HG03442 (cell line): ENCODE measurements at regions not wholly inside any gene's neighbourhood (a gene's known extent, or its start where the extent isn't known, plus 50 kb on each side); places are given as distances from the start of the nearest gene placed in this dataset.

Source experiments
- ATAC-seq: cut with Tn5 transposase; IDR thresholded peaks from one replicate; pipeline ENCODE4 v1.9.1; 2021; ENCODE audit warnings: mild to moderate bottlenecking, moderate library complexity; ENCODE audit not compliant: unreplicated experiment

DNA sequence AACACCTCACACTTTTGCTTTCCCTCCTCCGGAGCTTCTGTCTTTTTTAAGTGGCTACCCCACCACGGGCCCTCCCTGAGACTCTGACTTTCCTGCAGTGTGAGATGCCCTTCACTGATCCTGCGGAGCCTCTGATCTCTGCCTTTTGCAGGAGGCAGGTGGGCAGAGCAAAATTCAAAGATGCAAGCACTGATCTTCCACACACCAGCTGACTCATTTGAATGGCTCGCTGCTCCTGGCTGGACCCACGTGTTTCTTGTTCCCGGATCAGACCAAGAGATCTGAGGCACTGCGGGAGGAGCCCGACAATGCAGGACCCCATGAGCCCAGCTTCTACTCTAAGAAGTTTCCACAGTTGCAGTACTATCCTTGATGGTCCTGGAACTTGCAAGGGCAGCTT, 1607.9 kb upstream of the TENM3 start:
- ATAC-seq = no peak

DNA sequence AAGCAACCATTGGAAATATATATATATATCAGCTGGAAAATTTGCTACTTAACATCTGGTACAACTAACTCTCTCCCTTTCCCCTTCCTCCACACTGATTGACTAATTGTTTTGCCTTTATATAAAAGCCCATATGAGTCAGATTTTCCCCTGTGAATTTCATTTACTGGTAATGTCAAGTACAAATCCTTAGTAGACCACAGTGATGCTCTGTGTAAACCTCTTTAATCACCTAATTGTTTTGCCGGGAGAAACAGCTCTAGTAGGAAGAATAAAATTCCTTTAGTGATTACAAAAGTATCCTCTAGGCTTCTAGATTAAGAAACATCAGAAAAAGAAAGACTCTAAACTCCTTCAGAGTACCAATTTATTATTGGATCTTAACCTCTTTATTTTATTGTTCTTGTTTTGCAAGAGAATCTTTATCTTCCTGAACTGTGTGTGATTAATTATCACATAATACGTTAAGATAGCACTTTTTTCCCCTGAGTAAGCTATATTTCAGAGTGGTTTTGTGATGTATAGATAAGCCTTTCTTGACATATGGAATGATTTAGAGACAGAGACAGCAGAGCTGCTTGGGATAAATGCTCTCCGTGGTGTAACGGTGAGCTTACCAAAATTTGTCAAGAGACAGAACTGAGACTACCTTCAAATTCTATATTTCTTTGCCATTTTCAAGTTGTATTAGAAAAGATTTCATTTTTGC, 1606.4 kb upstream of the TENM3 start:
- no peak for ATAC-seq

DNA sequence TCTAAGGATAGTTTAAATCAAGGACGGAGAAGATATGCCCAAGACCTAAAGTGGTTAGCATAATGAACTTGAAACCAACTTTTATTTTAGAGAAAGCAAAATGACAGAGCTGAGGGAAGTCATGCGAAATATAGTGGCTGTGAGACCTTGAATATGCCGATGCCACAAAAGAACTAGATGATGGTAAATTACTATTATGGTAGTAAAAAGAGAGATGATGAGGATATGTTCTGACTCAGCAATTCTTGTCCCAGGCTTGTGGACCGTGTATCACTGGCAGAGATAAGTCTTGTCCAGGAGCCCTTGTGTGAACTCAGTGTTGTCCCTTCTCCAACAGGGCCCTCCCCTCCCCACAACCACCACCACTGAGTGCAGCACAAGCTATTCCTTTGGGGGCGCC, 1605.6 kb upstream of the TENM3 start:
- no peak for ATAC-seq

DNA sequence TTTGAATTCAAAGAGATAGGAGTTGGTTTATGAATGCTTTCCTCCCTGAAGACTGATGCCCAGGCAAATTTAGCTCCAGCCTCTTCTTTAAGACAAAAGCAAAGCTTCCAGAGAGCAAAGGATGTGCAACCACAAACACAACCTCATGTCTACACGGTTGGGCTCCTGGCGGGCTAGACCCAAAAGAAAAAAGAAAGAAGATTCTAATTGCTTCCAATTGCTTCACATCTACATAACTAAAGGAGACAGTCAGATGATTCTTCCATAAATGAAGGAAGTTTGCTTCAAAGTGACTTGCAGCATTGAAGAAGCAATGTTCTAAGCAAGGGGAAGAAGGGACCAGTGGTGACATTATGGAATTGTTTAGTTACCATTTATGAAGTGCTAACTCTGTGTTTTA, 1603.0 kb upstream of the TENM3 start:
- no peak for ATAC-seq

DNA sequence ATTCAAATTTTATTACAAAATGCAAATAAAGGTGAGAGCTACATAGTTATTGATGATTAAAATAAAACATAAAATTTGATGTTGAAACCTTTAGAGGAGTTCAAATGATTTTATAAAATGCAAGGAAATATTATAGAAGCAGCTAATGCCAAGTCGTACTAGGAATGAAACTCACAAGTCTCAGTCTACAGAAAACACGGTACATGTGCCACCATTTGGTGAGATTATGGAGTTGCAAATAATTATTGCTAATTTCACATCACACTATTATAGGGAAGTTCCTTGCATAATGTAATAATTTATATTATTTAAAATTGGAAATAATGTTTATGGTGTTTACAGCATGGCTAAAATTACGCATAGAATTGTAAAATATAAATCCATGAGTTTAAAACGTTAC, 1601.7 kb upstream of the TENM3 start:
- ATAC-seq = no peak

DNA sequence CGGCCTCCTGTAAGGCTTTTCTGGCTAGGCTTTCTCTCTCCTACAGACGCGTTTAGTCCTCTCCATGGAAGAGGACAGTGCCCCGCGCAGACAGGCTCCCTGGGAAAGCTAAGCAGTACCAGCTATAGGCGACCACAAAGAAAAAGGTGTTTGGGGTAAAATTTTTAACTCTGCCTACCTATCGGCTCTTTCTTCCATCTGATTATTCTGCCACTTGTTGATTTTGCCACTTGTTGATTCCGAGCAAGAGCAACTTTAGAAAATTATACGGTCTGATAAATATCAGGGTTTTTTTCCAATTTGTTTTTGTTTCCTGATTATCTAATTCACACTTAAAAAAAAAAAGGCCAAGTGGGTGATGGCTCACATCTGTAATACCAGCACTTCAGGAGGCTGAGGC, 1600.5 kb upstream of the TENM3 start:
- ATAC-seq = no peak

DNA sequence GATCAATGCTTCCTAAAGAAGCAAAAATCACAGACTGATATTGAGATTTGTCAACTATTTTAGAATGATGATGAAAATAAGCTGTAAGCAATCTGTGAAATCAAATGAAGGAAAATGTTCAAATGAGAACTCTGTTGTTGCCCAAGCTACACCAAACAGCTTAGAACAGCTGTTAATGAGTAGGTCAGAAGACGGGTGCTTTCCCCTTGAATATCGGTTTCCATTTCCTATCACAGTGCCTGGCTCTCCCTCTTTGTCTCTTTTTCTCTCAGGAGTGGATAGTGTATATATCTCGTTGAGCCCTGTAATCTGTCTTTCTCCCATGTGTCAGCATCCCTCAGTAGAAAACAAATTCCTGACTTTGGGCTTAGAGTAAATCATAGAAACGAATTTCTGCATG, 1592.9 kb upstream of the TENM3 start:
- no peak for ATAC-seq

DNA sequence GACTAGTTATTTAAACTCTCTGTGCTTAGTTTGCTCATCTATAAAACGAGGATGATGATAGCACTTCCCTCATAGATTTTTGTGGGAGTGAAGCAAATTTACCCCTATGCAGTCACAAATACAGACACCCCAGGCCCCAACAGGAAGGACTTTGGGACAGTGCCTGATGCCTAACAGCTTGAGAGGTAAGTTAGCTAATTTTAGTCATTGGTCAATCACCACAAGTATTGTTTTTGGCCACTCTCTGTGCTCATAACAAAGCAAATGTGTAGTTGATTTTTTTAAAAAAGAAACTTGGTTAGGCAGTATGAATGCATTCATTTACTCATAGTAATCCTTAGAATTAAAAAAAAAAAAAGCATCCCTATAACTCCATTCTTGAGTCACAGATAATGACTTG, 1590.7 kb upstream of the TENM3 start:
- no peak for ATAC-seq

DNA sequence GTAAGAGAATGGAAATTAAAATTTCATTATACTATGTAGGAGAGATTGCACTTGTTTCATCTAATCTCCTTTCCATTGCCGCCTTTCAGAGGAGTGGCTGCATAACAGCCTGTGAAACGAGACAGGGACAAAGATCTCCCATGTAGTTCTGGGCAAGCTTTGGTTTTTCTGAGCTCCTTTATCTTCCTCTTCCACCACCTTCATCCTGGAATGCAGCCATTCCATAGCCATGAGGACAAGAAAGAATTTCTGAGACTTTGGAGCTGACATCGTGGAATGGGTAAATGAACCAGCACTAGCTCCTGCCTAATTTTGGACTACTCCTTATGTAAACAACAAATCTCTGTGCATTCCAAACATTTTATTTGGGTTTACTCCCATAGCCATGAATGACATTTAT, 1587.3 kb upstream of the TENM3 start:
- no peak for ATAC-seq

DNA sequence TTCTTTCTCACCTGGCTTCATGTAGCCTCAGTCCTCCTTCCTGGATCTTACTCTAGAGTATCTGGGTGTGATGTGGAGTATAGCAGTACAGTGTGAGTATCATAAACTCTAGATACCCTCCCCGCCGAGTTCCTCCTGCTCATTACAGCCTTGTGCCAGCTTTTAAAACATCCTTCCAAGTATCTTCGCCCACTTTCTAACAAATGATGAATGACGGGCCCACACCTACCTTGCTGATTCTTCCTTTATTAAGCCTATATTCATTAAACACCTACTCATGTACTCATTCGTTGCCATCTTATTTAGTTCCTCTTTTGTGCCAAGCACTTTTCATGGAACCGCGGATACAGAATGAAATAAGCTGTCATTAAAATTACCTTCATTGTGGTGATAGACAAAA, 1585.3 kb upstream of the TENM3 start:
- no peak for ATAC-seq

DNA sequence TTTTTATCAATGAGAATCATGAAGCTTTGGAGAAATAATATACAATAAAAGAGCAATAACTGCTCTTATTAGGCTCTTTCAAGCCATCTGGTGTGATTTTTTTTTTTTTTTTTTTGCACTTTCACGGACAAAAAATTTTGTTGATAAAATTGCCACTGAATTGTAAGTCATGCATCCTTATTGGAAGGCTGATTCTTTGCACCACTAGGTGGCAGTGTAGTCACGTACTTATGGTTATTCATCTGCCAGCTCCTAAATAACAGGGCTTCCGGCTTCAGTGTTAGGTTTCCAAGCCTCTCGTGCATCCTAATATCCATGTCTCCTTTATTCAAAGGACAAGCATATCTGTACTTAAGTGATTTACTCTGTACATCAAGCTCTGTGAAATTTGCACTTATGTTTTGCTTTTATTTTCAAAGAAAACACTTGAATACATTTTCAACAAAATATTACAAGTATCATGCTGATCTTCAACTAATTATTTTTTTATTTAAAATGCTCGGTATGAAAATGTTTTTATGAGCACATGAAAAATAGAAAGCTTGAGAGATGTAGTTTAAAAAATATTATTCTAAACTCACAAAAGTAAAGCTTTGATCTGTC, 1578.3 kb upstream of the TENM3 start:
- ATAC-seq = peak; percentile 86

DNA sequence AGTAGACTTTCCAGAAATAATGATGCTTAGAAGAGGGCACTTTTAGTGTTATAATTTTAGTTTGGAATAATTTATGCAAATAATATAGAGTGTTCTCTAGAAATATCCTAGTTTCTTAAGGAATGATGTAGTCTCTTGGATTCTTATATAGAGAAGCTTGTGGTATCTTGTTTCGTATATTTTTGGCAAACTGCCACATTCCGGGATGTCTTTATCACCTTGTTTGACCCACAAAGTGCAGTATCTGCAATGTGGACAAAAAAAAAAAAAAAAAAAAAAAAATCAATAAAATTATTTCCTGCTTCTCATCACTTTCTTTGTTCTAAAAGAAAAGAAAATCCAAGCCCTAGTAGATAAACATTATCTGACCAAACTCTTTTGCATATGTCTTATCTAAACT, 1577.7 kb upstream of the TENM3 start:
- ATAC-seq = no peak

DNA sequence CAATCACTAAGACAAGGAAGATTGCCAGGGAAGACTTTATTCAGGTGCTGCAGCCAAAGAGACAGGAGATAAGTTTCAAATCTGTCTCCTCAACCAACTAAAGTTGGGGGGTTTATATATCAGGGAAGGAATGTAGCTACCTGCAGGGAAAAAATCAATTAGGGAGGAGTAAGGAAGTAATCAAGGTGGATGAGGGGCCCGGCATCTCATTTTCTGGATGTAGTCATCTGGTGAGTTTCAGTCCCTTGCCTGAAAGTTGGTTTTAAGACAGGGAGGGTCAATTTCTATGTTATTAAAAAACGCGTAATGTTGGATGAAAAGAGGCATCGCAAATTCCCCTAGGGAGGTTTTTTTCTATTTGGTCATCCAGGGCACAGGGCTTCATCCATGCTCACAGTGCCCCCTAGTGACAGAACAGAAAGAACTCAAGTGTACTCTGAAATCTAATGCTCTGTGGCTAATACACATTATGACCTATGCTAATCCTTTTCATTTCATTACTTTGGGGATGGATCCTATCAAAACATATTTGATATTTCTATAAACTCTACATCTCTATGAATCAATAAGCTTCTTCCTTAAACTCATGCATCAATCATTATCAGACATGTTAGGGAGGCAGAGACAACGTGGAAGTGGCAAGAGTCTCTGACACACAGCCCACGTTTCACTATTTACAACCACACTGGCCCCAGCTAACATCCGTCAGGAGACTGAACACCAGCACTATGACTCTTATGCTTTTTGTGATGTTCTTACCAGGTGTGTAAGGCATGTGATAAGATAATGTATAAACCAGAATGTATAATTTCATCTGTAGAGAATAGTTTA, 1577.0 kb upstream of the TENM3 start:
- ATAC-seq = peak; percentile 77

DNA sequence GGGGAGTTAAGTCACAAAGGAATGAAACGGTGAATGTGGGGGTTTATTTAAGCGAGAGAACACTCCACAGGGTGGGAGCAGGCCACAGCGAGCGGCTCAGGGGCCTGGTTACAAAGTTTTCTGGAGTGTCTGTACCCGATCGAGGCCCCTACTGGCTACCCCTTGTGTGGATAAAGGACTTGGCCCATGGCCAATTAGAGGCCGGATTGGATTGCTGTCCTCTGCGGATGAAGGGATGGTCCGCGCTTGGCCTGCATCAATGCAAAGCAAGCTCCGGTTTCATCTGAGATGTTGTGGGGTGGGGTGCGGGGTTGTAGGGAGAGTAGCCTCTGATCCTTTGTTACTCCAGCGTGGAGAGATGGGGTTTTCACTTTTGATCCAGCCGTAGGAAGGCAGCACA, 1574.5 kb upstream of the TENM3 start:
- no peak for ATAC-seq

DNA sequence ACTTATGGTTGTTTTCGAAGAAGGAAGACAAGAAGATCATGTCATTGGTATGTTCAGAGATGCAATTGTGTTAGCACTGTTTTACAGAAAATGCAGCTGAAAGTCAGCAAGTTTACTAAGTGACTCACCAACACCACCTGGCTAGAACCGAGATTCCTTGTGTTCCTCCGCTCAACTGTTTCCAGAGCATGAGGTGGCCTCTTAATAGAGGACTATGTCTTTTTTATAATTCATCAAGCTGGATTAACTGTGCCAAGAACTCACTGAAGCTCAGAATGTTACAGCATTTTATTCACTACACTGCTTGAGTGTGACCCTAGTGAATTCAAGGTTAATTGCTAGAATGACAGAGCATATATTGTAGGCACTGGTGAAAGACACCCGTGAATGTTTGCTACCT, 1573.5 kb upstream of the TENM3 start:
- ATAC-seq = no peak

DNA sequence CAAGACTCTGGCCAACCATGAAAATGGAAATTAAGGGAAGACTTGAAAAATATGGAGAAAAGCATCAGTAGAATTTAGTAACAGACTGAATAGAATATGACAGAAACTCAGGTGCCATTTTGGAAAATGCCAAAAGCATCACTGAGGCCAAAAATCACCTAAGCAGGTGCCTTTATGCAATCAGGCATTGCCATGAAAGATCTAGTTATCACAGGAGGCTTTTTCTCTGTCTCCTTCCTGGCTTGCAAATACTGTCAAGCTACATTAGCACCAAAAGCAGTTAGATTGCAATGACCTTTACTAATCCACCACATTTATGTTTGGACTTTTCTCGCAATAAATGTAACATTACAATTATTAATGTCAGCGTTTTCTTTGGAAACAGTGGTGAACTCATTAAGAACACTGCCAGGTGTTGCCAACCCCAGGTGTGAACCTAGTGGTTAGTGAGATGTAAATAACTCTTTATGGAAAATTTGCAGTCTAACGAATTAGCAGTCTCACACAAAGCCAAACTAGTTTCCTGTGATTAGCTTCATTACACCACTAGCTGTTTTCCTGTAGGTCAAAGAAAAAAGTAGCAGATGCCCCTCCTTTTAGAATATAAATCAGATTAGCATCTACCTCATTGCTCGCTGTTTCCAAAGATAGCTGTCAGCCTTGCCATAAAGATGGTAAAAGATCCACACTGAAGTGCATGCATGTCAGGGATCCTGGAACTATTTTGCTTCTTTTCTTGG, 1568.4 kb upstream of the TENM3 start:
- no peak for ATAC-seq

DNA sequence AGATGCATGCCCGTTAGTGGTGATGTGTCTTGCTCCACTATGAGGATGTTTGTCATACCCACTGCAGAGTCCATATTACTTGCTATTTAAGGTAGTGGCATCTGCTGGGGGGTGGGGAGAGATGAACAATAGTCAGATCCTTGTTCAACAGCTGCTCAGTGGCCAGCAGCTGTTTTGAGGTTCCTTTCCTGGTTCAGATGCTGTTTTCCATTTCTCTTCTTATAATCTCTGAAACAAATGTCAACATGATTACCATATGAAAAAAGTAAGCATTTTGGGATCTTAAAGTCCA, 1567.9 kb upstream of the TENM3 start:
- ATAC-seq = no peak

DNA sequence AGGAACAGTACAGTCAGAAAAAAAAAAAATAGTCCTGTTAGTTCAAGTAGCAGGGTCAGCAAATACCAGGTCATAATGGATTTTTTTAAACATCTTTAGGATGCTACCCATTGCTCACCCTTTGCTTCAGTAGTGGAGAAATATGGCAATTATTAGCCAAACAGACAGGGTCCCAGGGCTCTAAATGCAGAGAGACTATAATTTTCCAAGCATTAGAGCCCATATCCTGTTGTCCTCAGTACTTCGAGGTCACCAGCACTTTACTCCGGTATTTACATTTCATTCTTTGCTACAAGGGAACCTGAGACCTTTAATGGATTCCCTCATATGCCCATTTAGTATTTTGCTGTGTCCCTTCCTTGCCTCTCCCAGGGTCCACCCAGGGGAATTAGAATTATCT, 1562.9 kb upstream of the TENM3 start:
- no peak for ATAC-seq

DNA sequence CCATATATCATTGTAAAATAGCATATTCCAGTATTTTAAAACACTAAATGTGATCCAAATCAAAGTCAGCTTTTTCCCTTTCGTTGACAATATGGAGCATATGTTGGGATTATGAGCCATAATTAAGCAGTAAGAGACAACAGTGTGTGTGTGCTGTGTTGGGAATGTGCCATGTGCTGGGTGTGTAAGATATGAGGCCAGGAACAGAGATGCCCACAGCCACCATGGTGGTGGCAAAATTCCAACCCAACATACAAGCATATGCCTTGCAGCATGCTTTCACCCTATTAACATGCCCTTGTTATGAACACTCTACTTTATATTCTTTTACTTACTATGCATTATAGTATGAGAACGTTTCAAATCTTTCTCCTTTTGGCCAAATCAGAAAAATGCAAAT, 1560.4 kb upstream of the TENM3 start:
- ATAC-seq = no peak

DNA sequence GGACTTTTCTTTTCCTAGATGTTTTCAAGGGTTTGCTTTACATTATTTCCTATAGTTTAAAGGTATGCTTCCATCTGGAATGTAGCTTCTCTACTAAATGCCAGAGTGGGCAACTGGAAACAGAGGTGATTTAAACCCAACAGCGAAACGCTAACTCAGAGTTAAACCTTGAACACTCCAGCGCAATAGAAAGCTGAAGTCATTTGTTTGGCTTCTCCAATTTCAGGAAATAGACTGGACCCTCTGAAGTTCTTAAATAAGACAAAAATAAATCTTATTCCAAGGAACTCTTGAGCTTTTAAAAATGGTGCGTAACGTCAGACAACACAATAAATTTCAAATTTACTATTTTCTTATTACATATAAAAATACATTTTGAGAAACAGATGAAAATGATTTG, 1560.0 kb upstream of the TENM3 start:
- no peak for ATAC-seq

DNA sequence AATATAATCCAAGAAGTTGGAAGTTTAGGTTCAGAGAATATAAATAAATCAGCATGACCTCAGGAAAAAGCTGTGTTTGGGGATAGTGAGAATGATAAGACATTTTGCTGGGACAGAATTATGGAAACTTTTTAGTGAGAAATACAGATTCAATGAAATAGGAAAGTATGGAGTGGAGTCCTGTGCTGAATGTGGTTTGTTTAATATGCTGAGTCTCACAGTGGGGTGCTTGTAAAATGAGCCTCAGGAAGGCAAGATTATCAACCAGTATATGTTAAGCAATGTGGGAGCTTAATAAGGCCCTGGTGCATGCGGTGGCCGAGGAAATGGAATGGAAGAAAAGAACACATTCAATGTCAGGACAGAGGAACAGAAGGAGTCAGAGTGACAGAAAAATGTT, 1554.7 kb upstream of the TENM3 start:
- no peak for ATAC-seq

DNA sequence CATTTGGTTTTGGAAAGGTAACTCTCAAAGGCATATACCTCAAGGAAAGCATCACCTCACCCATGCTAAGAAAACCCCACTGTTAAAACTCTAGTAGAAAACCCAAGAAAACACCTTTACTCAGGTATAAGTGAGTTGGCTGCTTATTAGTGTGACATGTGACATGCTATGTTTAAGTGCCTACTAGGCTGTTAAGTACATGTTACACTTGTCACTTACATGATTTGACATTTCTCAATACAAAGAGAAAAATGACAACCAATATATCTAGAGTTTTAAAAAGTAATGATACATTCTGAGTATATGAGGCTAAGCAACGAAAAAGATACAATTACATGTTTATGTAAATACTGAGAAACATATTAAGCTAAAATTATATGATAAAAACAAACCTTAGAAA, 1548.3 kb upstream of the TENM3 start:
- no peak for ATAC-seq
